H9 (cell line): ENCODE measurements at regions not wholly inside any gene's neighbourhood (a gene's known extent, or its start where the extent isn't known, plus 50 kb on each side); places are given as distances from the start of the nearest gene placed in this dataset.

Source experiments
- DNase-seq: peaks from one replicate; pipeline ENCODE4 v3.0.0-alpha.2; 2017
- H2AFZ ChIP-seq: one replicate; pipeline ENCODE4 v1.6.1; 2013; ENCODE audit warnings: mild to moderate bottlenecking, low read length, control low read depth, moderate library complexity
- H2AK5ac ChIP-seq: 2 replicates; pipeline ENCODE4 v1.6.1; 2013; ENCODE audit warnings: low read length, control low read depth, mixed read lengths; ENCODE audit not compliant: insufficient read length
- H2BK120ac ChIP-seq: one replicate; pipeline ENCODE4 v1.6.1; 2013; ENCODE audit warnings: low read depth, mild to moderate bottlenecking, low read length, control low read depth, inconsistent platforms; ENCODE audit not compliant: poor library complexity, severe bottlenecking
- H2BK12ac ChIP-seq: 2 replicates; pipeline ENCODE4 v1.6.1; 2013; ENCODE audit warnings: low read length, control low read depth, mixed read lengths, low read depth; ENCODE audit not compliant: insufficient read length
- H2BK15ac ChIP-seq: 2 replicates; pipeline ENCODE4 v1.6.1; 2013; ENCODE audit warnings: low read depth, low read length, control low read depth
- H2BK20ac ChIP-seq: one replicate; pipeline ENCODE4 v1.6.1; 2013; ENCODE audit warnings: low read depth, mild to moderate bottlenecking, low read length, control low read depth, inconsistent platforms; ENCODE audit not compliant: poor library complexity, severe bottlenecking
- H2BK5ac ChIP-seq: 2 replicates; pipeline ENCODE4 v1.6.1; 2013; ENCODE audit warnings: low read length, control low read depth, mixed read lengths; ENCODE audit not compliant: insufficient read length
- H3K14ac ChIP-seq: 2 replicates; pipeline ENCODE4 v1.6.1; 2013; ENCODE audit warnings: low read length, control low read depth; ENCODE audit not compliant: insufficient read depth
- H3K18ac ChIP-seq: 2 replicates; pipeline ENCODE4 v1.6.1; 2013; ENCODE audit warnings: low read depth, mild to moderate bottlenecking, mixed read lengths, low read length, control low read depth; ENCODE audit not compliant: insufficient read length
- H3K23ac ChIP-seq: 2 replicates; pipeline ENCODE4 v1.6.1; 2013; ENCODE audit warnings: low read length, control low read depth, mixed read lengths, low read depth; ENCODE audit not compliant: insufficient read length
- H3K23me2 ChIP-seq: 2 replicates; pipeline ENCODE4 v1.6.1; 2013; ENCODE audit warnings: low read depth, mild to moderate bottlenecking, mixed read lengths, low read length, control low read depth; ENCODE audit not compliant: insufficient read length, poor library complexity, severe bottlenecking
- H3K27ac ChIP-seq: 2 replicates; pipeline ENCODE4 v1.5.1; 2013; ENCODE audit warnings: low read length, control low read depth, mixed read lengths, low read depth; ENCODE audit not compliant: insufficient read length
- H3K27me3 ChIP-seq: 2 replicates; pipeline ENCODE4 v1.6.1; 2013; ENCODE audit warnings: low read length, control low read depth, inconsistent platforms; ENCODE audit not compliant: insufficient read depth
- H3K4ac ChIP-seq: 2 replicates; pipeline ENCODE4 v1.6.1; 2013; ENCODE audit warnings: low read depth, mild to moderate bottlenecking, control low read depth, inconsistent platforms, low read length, moderate library complexity
- H3K4me1 ChIP-seq: 2 replicates; pipeline ENCODE4 v1.6.1; 2013; ENCODE audit warnings: low read length, control low read depth, inconsistent platforms; ENCODE audit not compliant: insufficient read depth
- H3K4me2 ChIP-seq: 2 replicates; pipeline ENCODE4 v1.6.1; 2013; ENCODE audit warnings: low read length, control low read depth, mixed read lengths; ENCODE audit not compliant: insufficient read length, insufficient read depth
- H3K56ac ChIP-seq: 2 replicates; pipeline ENCODE4 v1.6.1; 2013; ENCODE audit warnings: low read depth, mild to moderate bottlenecking, mixed read lengths, low read length, control low read depth; ENCODE audit not compliant: insufficient read length
- H3K79me1 ChIP-seq: 2 replicates; pipeline ENCODE4 v1.6.1; 2013; ENCODE audit warnings: low read depth, mild to moderate bottlenecking, moderate library complexity, low read length, control low read depth, inconsistent platforms; ENCODE audit not compliant: insufficient read depth, poor library complexity, severe bottlenecking
- H3K79me2 ChIP-seq: 2 replicates; pipeline ENCODE4 v1.6.1; 2013; ENCODE audit warnings: low read length, control low read depth, inconsistent platforms; ENCODE audit not compliant: insufficient read depth
- H3K9ac ChIP-seq: 2 replicates; pipeline ENCODE4 v1.6.1; 2013; ENCODE audit warnings: low read length, control low read depth, mixed read lengths; ENCODE audit not compliant: insufficient read length; ENCODE audit errors: extremely low read depth
- H3K9me3 ChIP-seq: one replicate; pipeline ENCODE4 v1.6.1; 2013; ENCODE audit warnings: low read depth, low read length, inconsistent platforms; ENCODE audit not compliant: control insufficient read depth
- H3T11ph ChIP-seq: one replicate; pipeline ENCODE4 v1.6.1; 2013; ENCODE audit warnings: mild to moderate bottlenecking, low read length, control low read depth, inconsistent platforms
- H4K20me1 ChIP-seq: one replicate; pipeline ENCODE4 v1.6.1; 2013; ENCODE audit not compliant: control insufficient read depth, insufficient read length, insufficient read depth
- H4K5ac ChIP-seq: 2 replicates; pipeline ENCODE4 v1.6.1; 2013; ENCODE audit warnings: low read depth, mild to moderate bottlenecking, mixed read lengths, low read length, control low read depth; ENCODE audit not compliant: insufficient read length
- H4K8ac ChIP-seq: replicated peaks from 2 replicates; pipeline ENCODE4 v1.6.1; 2013; ENCODE audit warnings: low read length, control low read depth, mixed read lengths, low read depth; ENCODE audit not compliant: insufficient read length
- H4K91ac ChIP-seq: 2 replicates; pipeline ENCODE4 v1.6.1; 2013; ENCODE audit warnings: low read depth, mild to moderate bottlenecking, moderate library complexity, mixed read lengths, low read length, control low read depth; ENCODE audit not compliant: insufficient read length
- H3K27ac Mint-ChIP-seq, 3 experiments: 2 replicates in 2 of 3; 3 replicates in 1 of 3; pipeline ENCODE4 v1.8.0; 2020 to 2021; ENCODE audit warnings: mixed read lengths in 3 of 3, mild to moderate bottlenecking in 1 of 3, moderate library complexity in 1 of 3
- H3K27me3 Mint-ChIP-seq: 2 replicates; pipeline ENCODE4 v1.8.0; 2021; ENCODE audit warnings: low read depth, mild to moderate bottlenecking, moderate library complexity, mixed read lengths
- H3K36me3 Mint-ChIP-seq, 3 experiments: 2 replicates in 2 of 3; 3 replicates in 1 of 3; pipeline ENCODE4 v1.8.0; 2020 to 2021; ENCODE audit warnings: low read depth in 3 of 3, mixed read lengths in 3 of 3; ENCODE audit not compliant: insufficient read depth in 1 of 3
- H3K4me1 Mint-ChIP-seq, 2 experiments: 2 replicates each; pipeline ENCODE4 v1.8.0; 2020; ENCODE audit warnings: mixed read lengths in 2 of 2
- H3K4me3 Mint-ChIP-seq, 2 experiments: 2 replicates in 1 of 2; 3 replicates in 1 of 2; pipeline ENCODE4 v1.8.0; 2020 to 2021; ENCODE audit warnings: mild to moderate bottlenecking in 2 of 2, mixed read lengths in 2 of 2, moderate library complexity in 1 of 2
- H3K9me3 Mint-ChIP-seq, 2 experiments: 2 replicates in 1 of 2; 3 replicates in 1 of 2; pipeline ENCODE4 v1.8.0; 2020; ENCODE audit warnings: mild to moderate bottlenecking in 2 of 2, mixed read lengths in 2 of 2, moderate library complexity in 1 of 2
- CTCF ChIP-seq: fragments of 200-600 bp; sonication (generic); conservative IDR thresholded peaks from 3 replicates; pipeline ENCODE4 v1.8.0; 2021; ENCODE audit warnings: antibody characterized with exemption, mild to moderate bottlenecking
- WGBS: extraction: QIAGEN DNeasy Blood & Tissue Kit; methylation state at CpG from one replicate; pipeline ENCODE4 v1.1.7; 2013; ENCODE audit warnings: missing lambda C conversion rate, low lambda C conversion rate, mixed read lengths; ENCODE audit not compliant: insufficient read length; ENCODE audit errors: extremely low coverage; 5-methylcytosine and 5-hydroxymethylcytosine counted together

- no peak for DNase-seq
- no peak overlapping the region for H3K4ac ChIP-seq
- no peak overlapping the region for H3K9ac ChIP-seq
- no peaks in the 10 kb centered on the region for H3K27me3 ChIP-seq
- no peaks in the 10 kb centered on the region for H3K9me3 ChIP-seq
- no peak overlapping the region for H3K4me2 ChIP-seq
- Mint-ChIP-seq H3K9me3 (no peaks in the 10 kb centered on the region; a peak in 1 of 5 replicates), H3K27ac (no peak overlapping the region), H3K27me3 (no peaks in the 10 kb centered on the region), H3K4me3 (no peak overlapping the region), H3K36me3 (peaks cover 0 to 1% (median 0%) of the 10 kb centered on the region in 3 experiments; a peak in 1 of 7 replicates), H3K4me1 (peaks cover 12 to 20% of the 10 kb centered on the region in 2 experiments)
- H3K23ac ChIP-seq: no peak overlapping the region
- H2BK15ac ChIP-seq: no peak overlapping the region
- no peak overlapping the region for H2BK20ac ChIP-seq
- H3T11ph ChIP-seq: no peak overlapping the region
- no peak overlapping the region for H4K91ac ChIP-seq
- no peak overlapping the region for H2BK120ac ChIP-seq
- peaks cover 1% of the 10 kb centered on the region for H3K4me1 ChIP-seq
- no peak overlapping the region for H4K8ac ChIP-seq
- no peak overlapping the region for H2AK5ac ChIP-seq
- no peak overlapping the region for H3K18ac ChIP-seq
- H3K14ac ChIP-seq: no peak overlapping the region
- no peak overlapping the region for H3K56ac ChIP-seq
- no peak overlapping the region for H4K5ac ChIP-seq
- H4K20me1 ChIP-seq: no peaks in the 10 kb centered on the region
- H3K79me2 ChIP-seq: no peaks in the 10 kb centered on the region
- no peaks in the 10 kb centered on the region for H3K23me2 ChIP-seq
- no peak overlapping the region for H2BK5ac ChIP-seq
- H3K79me1 ChIP-seq: no peaks in the 10 kb centered on the region
- H2AFZ ChIP-seq: no peak overlapping the region
- TF ChIP-seq CTCF: no peak
- H2BK12ac ChIP-seq: no peak overlapping the region
- WGBS: no CpG with 5 or more reads among the region's 3 CpGs
- H3K27ac ChIP-seq: no peak overlapping the region
Observed at GRCh38 chr14:83899706-83900105, 1630.2 kb upstream of the FLRT2 start.
